OCI-LY1 (cell line): ENCODE measurements at regions not wholly inside any gene's neighbourhood (a gene's known extent, or its start where the extent isn't known, plus 50 kb on each side); places are given as distances from the start of the nearest gene placed in this dataset.

Source experiments
- CTCF ChIP-seq: fragments of 200-600 bp; sonication (generic), shearing (Covaris generic); IDR thresholded peaks from 2 replicates; pipeline ENCODE4 v1.5.1; 2017; ENCODE audit warnings: mild to moderate bottlenecking, antibody characterized with exemption, low read length, moderate library complexity, mixed read lengths
- EZH2 ChIP-seq: fragments of 200-600 bp; sonication (generic), shearing (Covaris generic); IDR thresholded peaks from 2 replicates; pipeline ENCODE4 v1.8.0; 2017; ENCODE audit warnings: borderline replicate concordance, mixed run types, mild to moderate bottlenecking, antibody characterized with exemption, low read length, moderate library complexity, mixed read lengths

GRCh38 chr21:27086630-27087029 lies 119.7 kb upstream of the ADAMTS5 start:
- TF ChIP-seq CTCF: no peak
- no peak for TF ChIP-seq EZH2
